ENCODE measurements at regions not wholly inside any gene's neighbourhood (a gene's known extent, or its start where the extent isn't known, plus 50 kb on each side); places are given as distances from the start of the nearest gene placed in this dataset.

DNA sequence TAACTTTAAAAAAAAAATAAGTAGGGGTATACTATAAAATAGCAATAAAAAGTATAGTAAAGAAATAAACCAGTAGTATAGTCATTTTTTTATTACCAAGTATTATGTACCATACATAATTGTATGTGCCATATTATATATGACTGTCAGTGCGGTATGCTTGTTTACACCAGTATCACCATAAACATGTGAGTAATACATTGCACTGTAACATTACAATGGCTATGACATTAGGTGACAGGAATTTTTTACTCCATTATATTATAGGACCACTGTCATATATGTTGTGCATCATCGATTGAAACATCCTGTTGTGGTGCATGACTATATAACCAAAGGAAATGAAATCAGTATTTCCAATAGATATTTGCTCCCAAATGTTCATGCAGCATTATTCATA is 176.9 kb upstream of the ARHGAP24 start:
- Histone ChIP-seq H3K36me3 (ENCODE audit: control insufficient read depth, insufficient read depth, low read length) (no peaks in the 10 kb centered on the region), H3K4me1 (no peaks in the 10 kb centered on the region), H3K9me3 (no peaks in the 10 kb centered on the region), H3K27me3 (replicated peaks; ENCODE audit: control insufficient read depth, insufficient read depth, low read length) (no peaks in the 10 kb centered on the region), H3K4me3 (ENCODE audit: low read depth, low read length) (no peak overlapping the region)
- Mint-ChIP-seq H3K27ac (ENCODE audit: unreplicated experiment) (no peak overlapping the region), H3K27me3 (ENCODE audit: insufficient read depth, unreplicated experiment) (peaks cover 4% of the 10 kb centered on the region), H3K4me3 (ENCODE audit: unreplicated experiment) (no peak overlapping the region), H3K36me3 (ENCODE audit: insufficient read depth, unreplicated experiment) (no peaks in the 10 kb centered on the region), H3K4me1 (ENCODE audit: low read depth, unreplicated experiment) (no peaks in the 10 kb centered on the region), H3K9me3 (ENCODE audit: unreplicated experiment) (no peaks in the 10 kb centered on the region)
- no TSS peak for BruUV-seq (replicated peaks)
- ChIA-PET POLR2A (no interaction called here), CTCF (no interaction called here)
- TF ChIP-seq, protein P1, sequence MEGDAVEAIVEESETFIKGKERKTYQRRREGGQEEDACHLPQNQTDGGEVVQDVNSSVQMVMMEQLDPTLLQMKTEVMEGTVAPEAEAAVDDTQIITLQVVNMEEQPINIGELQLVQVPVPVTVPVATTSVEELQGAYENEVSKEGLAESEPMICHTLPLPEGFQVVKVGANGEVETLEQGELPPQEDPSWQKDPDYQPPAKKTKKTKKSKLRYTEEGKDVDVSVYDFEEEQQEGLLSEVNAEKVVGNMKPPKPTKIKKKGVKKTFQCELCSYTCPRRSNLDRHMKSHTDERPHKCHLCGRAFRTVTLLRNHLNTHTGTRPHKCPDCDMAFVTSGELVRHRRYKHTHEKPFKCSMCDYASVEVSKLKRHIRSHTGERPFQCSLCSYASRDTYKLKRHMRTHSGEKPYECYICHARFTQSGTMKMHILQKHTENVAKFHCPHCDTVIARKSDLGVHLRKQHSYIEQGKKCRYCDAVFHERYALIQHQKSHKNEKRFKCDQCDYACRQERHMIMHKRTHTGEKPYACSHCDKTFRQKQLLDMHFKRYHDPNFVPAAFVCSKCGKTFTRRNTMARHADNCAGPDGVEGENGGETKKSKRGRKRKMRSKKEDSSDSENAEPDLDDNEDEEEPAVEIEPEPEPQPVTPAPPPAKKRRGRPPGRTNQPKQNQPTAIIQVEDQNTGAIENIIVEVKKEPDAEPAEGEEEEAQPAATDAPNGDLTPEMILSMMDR (IDR thresholded peaks at IDR 0.05; ENCODE audit: insufficient read depth in 1 of 2, low read depth in 1 of 2, low read length in 1 of 2, severe bottlenecking in 1 of 2, unreplicated experiment in 1 of 2) = no peak
- intact Hi-C loops (cut with micrococcal nuclease; ENCODE audit: unreplicated experiment) = no loop called here
- DNase-seq = no peak

DNA sequence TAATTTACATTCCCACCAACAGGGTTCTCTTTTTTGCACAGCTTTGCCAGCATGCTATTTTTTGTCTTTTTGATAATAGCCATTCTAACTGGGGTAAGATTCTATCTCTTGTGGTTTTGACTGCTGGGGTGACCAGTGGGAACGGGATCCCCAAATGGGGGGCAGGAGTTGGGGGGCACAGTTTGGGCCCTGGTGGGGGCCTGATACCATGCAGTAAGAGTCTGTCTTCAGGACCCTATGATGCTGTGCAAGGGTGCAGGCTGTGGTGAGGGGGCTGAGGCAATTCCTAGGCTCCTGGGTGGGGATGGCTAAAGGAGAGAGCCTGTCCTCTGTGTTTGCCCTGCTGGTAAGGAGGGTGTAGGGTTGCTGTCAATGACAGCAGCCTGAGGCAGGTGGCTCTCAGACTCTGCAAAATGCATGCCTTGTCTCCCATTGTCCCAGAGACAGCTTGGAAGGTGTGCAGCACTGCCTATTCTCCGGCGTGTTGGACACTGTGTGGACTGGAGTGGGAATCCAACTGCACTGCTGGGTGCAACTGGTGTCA is 172.7 kb upstream of the ARHGAP24 start:
- ChIA-PET POLR2A (no interaction called here), CTCF (interaction anchor here (0.7 kb wide), 1 partner anchor 70 kb away, joined by 6 read pairs; no protein-coding TSS in a partner anchor)
- no peaks in the 10 kb centered on the region for H3K27me3 ChIP-seq (replicated peaks; ENCODE audit: control insufficient read depth, insufficient read depth, low read length)
- DNase-seq = no peak
- no TSS peak for BruUV-seq (replicated peaks)
- no peaks in the 10 kb centered on the region for H3K4me1 ChIP-seq
- TF ChIP-seq, protein P1 (IDR thresholded peaks at IDR 0.05; ENCODE audit: insufficient read depth in 1 of 2, low read depth in 1 of 2, low read length in 1 of 2, severe bottlenecking in 1 of 2, unreplicated experiment in 1 of 2) = no peak
- H3K9me3 ChIP-seq = no peaks in the 10 kb centered on the region
- Mint-ChIP-seq H3K27ac (ENCODE audit: unreplicated experiment) (no peak overlapping the region), H3K9me3 (ENCODE audit: unreplicated experiment) (no peaks in the 10 kb centered on the region), H3K36me3 (ENCODE audit: insufficient read depth, unreplicated experiment) (no peaks in the 10 kb centered on the region), H3K27me3 (ENCODE audit: insufficient read depth, unreplicated experiment) (peaks cover 4% of the 10 kb centered on the region), H3K4me3 (ENCODE audit: unreplicated experiment) (no peak overlapping the region), H3K4me1 (ENCODE audit: low read depth, unreplicated experiment) (no peaks in the 10 kb centered on the region)
- intact Hi-C loops (cut with micrococcal nuclease; ENCODE audit: unreplicated experiment) = no loop called here
- no peaks in the 10 kb centered on the region for H3K36me3 ChIP-seq (ENCODE audit: control insufficient read depth, insufficient read depth, low read length)
- H3K4me3 ChIP-seq (ENCODE audit: low read depth, low read length) = no peak overlapping the region

DNA sequence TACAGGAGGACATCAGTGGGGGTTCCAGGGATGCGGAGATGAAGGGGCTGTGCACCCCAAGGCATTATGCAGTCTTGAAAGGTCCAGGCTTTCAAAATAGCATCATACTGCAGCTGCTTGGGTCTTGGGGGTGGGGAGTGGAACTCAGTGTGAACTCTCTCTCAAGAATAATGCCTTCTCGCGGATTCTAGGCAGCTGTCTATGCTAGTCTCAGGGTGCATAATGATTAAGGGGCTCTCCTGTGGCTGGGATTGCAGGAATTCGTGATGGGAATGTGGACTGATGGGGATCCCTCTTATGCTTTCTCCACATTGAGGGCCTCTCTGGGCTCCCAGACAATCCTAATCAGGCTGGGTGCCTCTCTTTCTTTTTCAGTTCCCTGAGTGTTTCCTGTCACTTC is 172.2 kb upstream of the ARHGAP24 start:
- CTCF ChIA-PET = no interaction called here
- Mint-ChIP-seq H3K4me1 (ENCODE audit: low read depth, unreplicated experiment) (no peaks in the 10 kb centered on the region), H3K9me3 (ENCODE audit: unreplicated experiment) (no peaks in the 10 kb centered on the region), H3K36me3 (ENCODE audit: insufficient read depth, unreplicated experiment) (no peaks in the 10 kb centered on the region), H3K4me3 (ENCODE audit: unreplicated experiment) (no peak overlapping the region), H3K27ac (ENCODE audit: unreplicated experiment) (no peak overlapping the region), H3K27me3 (ENCODE audit: insufficient read depth, unreplicated experiment) (peaks cover 4% of the 10 kb centered on the region)
- BruUV-seq (replicated peaks) = no TSS peak
- no peak for DNase-seq
- Histone ChIP-seq H3K4me1 (no peaks in the 10 kb centered on the region), H3K9me3 (no peaks in the 10 kb centered on the region), H3K36me3 (ENCODE audit: control insufficient read depth, insufficient read depth, low read length) (no peaks in the 10 kb centered on the region), H3K27me3 (replicated peaks; ENCODE audit: control insufficient read depth, insufficient read depth, low read length) (no peaks in the 10 kb centered on the region), H3K4me3 (ENCODE audit: low read depth, low read length) (no peak overlapping the region)
- TF ChIP-seq, protein P1 (IDR thresholded peaks at IDR 0.05; ENCODE audit: insufficient read depth in 1 of 2, low read depth in 1 of 2, low read length in 1 of 2, severe bottlenecking in 1 of 2, unreplicated experiment in 1 of 2) = no peak
- POLR2A ChIA-PET = no interaction called here
- intact Hi-C loops (cut with micrococcal nuclease; ENCODE audit: unreplicated experiment) = no loop called here

Measured in Caco-2 (cell line).